BE2C (cell line): ENCODE measurements at regions not wholly inside any gene's neighbourhood (a gene's known extent, or its start where the extent isn't known, plus 50 kb on each side); places are given as distances from the start of the nearest gene placed in this dataset.

ENCODE experiments used
- DNase-seq: peaks from one replicate; pipeline ENCODE4 v3.0.0-alpha.2; 2020
- H3K27me3 ChIP-seq: fragments of 250-450 bp; sonication (Bioruptor Pico); 2 replicates; pipeline ENCODE4 v1.5.1; 2020; ENCODE audit warnings: mild to moderate bottlenecking
- H3K36me3 ChIP-seq: fragments of 250-450 bp; sonication (Bioruptor Pico); 2 replicates; pipeline ENCODE4 v1.5.1; 2020; ENCODE audit warnings: mild to moderate bottlenecking
- H3K4me1 ChIP-seq: fragments of 250-450 bp; sonication (Bioruptor Pico); 2 replicates; pipeline ENCODE4 v1.5.1; 2020
- H3K4me3 ChIP-seq: 2 replicates; pipeline ENCODE4 v1.5.1; 2011; ENCODE audit warnings: low read depth, low read length
- H3K9me3 ChIP-seq: fragments of 250-450 bp; sonication (Bioruptor Pico); 2 replicates; pipeline ENCODE4 v1.5.1; 2020
- CTCF ChIP-seq: IDR thresholded peaks from 2 replicates; pipeline ENCODE4 v1.5.1; 2012; ENCODE audit warnings: mild to moderate bottlenecking, low read depth, low read length

- no peak for TF ChIP-seq CTCF
- Histone ChIP-seq H3K9me3 (no peaks in the 10 kb centered on the region), H3K4me1 (no peaks in the 10 kb centered on the region), H3K36me3 (no peaks in the 10 kb centered on the region), H3K4me3 (no peak overlapping the region), H3K27me3 (no peaks in the 10 kb centered on the region; the same call in 1 of the 2 replicates)
- DNase-seq, result no peak
Measured at GRCh38 chr2:18299423-18300212, 260.8 kb downstream of the RDH14 start.

- TF ChIP-seq CTCF, result no peak
- H3K4me3 ChIP-seq, result no peak overlapping the region
- no peak for DNase-seq
- no peaks in the 10 kb centered on the region for H3K36me3 ChIP-seq
- H3K27me3 ChIP-seq, result no peaks in the 10 kb centered on the region
- no peaks in the 10 kb centered on the region for H3K9me3 ChIP-seq
- H3K4me1 ChIP-seq, result no peaks in the 10 kb centered on the region
Measured at GRCh38 chr2:18297534-18298058, 262.9 kb downstream of the RDH14 start.

GRCh38 chr2:18290386-18290785 is 270.1 kb downstream of the RDH14 start:
- no peaks in the 10 kb centered on the region for H3K4me1 ChIP-seq
- H3K27me3 ChIP-seq, result no peaks in the 10 kb centered on the region
- DNase-seq, result no peak
- no peak overlapping the region for H3K4me3 ChIP-seq
- H3K36me3 ChIP-seq, result no peaks in the 10 kb centered on the region
- H3K9me3 ChIP-seq, result no peaks in the 10 kb centered on the region
- no peak for TF ChIP-seq CTCF

GRCh38 chr2:18286897-18287296 is 273.6 kb downstream of the RDH14 start:
- no peak overlapping the region for H3K4me3 ChIP-seq

GRCh38 chr2:18284331-18284730 is 276.1 kb downstream of the RDH14 start:
- no peak for DNase-seq
- no peak for TF ChIP-seq CTCF
- no peaks in the 10 kb centered on the region for H3K9me3 ChIP-seq
- H3K36me3 ChIP-seq, result no peaks in the 10 kb centered on the region
- no peaks in the 10 kb centered on the region for H3K4me1 ChIP-seq
- H3K27me3 ChIP-seq, result no peaks in the 10 kb centered on the region
- no peak overlapping the region for H3K4me3 ChIP-seq

More at GRCh38 chr2:18286897-18287296, 273.6 kb downstream of the RDH14 start:
- no peak for TF ChIP-seq CTCF
- no peaks in the 10 kb centered on the region for H3K4me1 ChIP-seq
- H3K9me3 ChIP-seq, result no peaks in the 10 kb centered on the region
- no peaks in the 10 kb centered on the region for H3K27me3 ChIP-seq
- no peak for DNase-seq
- no peaks in the 10 kb centered on the region for H3K36me3 ChIP-seq

- no peak overlapping the region for H3K4me3 ChIP-seq
- no peaks in the 10 kb centered on the region for H3K36me3 ChIP-seq
- TF ChIP-seq CTCF, result no peak
- H3K4me1 ChIP-seq, result no peaks in the 10 kb centered on the region
- no peaks in the 10 kb centered on the region for H3K27me3 ChIP-seq
- no peaks in the 10 kb centered on the region for H3K9me3 ChIP-seq
- DNase-seq, result no peak
Measured at GRCh38 chr2:18282026-18282425, 278.4 kb downstream of the RDH14 start.
